ENCODE measurements at regions not wholly inside any gene's neighbourhood (a gene's known extent, or its start where the extent isn't known, plus 50 kb on each side); places are given as distances from the start of the nearest gene placed in this dataset.

GRCh38 chr11:81892770-81893635 is 840.7 kb downstream of the FAM181B start:
- Histone ChIP-seq H3K4me3 (ENCODE audit: low read depth, low read length) (no peak overlapping the region), H3K36me3 (ENCODE audit: control insufficient read depth, insufficient read depth, low read length) (no peaks in the 10 kb centered on the region), H3K27me3 (ENCODE audit: control insufficient read depth, insufficient read depth, low read length) (no peaks in the 10 kb centered on the region)
- no peak for DNase-seq (ENCODE audit: low read depth)
- no peak for TF ChIP-seq CTCF (IDR thresholded peaks at IDR 0.05; ENCODE audit: insufficient read depth, low read length, poor library complexity, severe bottlenecking)

- no peak overlapping the region for H3K4me3 ChIP-seq (ENCODE audit: low read depth, low read length)
- DNase-seq (ENCODE audit: low read depth) = no peak
- no peaks in the 10 kb centered on the region for H3K36me3 ChIP-seq (ENCODE audit: control insufficient read depth, insufficient read depth, low read length)
- TF ChIP-seq CTCF (IDR thresholded peaks at IDR 0.05; ENCODE audit: insufficient read depth, low read length, poor library complexity, severe bottlenecking) = no peak
- no peaks in the 10 kb centered on the region for H3K27me3 ChIP-seq (ENCODE audit: control insufficient read depth, insufficient read depth, low read length)
These were observed 845.3 kb downstream of the FAM181B start for GRCh38 chr11:81888391-81888790.

- Histone ChIP-seq H3K27me3 (ENCODE audit: control insufficient read depth, insufficient read depth, low read length) (no peaks in the 10 kb centered on the region), H3K36me3 (ENCODE audit: control insufficient read depth, insufficient read depth, low read length) (no peaks in the 10 kb centered on the region), H3K4me3 (ENCODE audit: low read depth, low read length) (no peak overlapping the region)
- no peak for DNase-seq (ENCODE audit: low read depth)
- TF ChIP-seq CTCF (IDR thresholded peaks at IDR 0.05; ENCODE audit: insufficient read depth, low read length, poor library complexity, severe bottlenecking) = no peak
These were observed 846.0 kb downstream of the FAM181B start for GRCh38 chr11:81887671-81888070.

- H3K4me3 ChIP-seq (ENCODE audit: low read depth, low read length) = no peak overlapping the region
- TF ChIP-seq CTCF (IDR thresholded peaks at IDR 0.05; ENCODE audit: insufficient read depth, low read length, poor library complexity, severe bottlenecking) = no peak
These were observed 847.1 kb downstream of the FAM181B start for GRCh38 chr11:81886406-81887075.

GRCh38 chr11:81874635-81875034 is 859.0 kb downstream of the FAM181B start:
- TF ChIP-seq CTCF (IDR thresholded peaks at IDR 0.05; ENCODE audit: insufficient read depth, low read length, poor library complexity, severe bottlenecking) = no peak
- Histone ChIP-seq H3K27me3 (ENCODE audit: control insufficient read depth, insufficient read depth, low read length) (no peaks in the 10 kb centered on the region), H3K36me3 (ENCODE audit: control insufficient read depth, insufficient read depth, low read length) (no peaks in the 10 kb centered on the region), H3K4me3 (ENCODE audit: low read depth, low read length) (no peak overlapping the region)
- DNase-seq (ENCODE audit: low read depth) = no peak

More at GRCh38 chr11:81886406-81887075, 847.1 kb downstream of the FAM181B start:
- DNase-seq (ENCODE audit: low read depth) = no peak
- Histone ChIP-seq H3K36me3 (ENCODE audit: control insufficient read depth, insufficient read depth, low read length) (no peaks in the 10 kb centered on the region), H3K27me3 (ENCODE audit: control insufficient read depth, insufficient read depth, low read length) (no peaks in the 10 kb centered on the region)
